DMS153 treated with DMSO at 0.1 percent for 48 hours (cell line): ENCODE measurements at regions not wholly inside any gene's neighbourhood (a gene's known extent, or its start where the extent isn't known, plus 50 kb on each side); places are given as distances from the start of the nearest gene placed in this dataset.
"Not testable (repeated sequence)": the region's sequence is repeated elsewhere in the genome, so short reads cannot be mapped to it uniquely, and the experiment has no call there.

Experiments
- DNase-seq: peaks from one replicate; lab custom pipeline; 2025; ENCODE audit not compliant: unreplicated experiment; lab: John Stamatoyannopoulos, UW

GRCh38 chr1:14424325-14425002 lies 174.0 kb upstream of the KAZN start:
- no peak for DNase-seq

- no peak for DNase-seq
Measured at GRCh38 chr1:14426854-14427253, 171.6 kb upstream of the KAZN start.

- no peak for DNase-seq
Measured at GRCh38 chr1:14429577-14429976, 168.9 kb upstream of the KAZN start.

GRCh38 chr1:14432728-14433127 lies 165.8 kb upstream of the KAZN start:
- DNase-seq = not testable (repeated sequence)

DNA sequence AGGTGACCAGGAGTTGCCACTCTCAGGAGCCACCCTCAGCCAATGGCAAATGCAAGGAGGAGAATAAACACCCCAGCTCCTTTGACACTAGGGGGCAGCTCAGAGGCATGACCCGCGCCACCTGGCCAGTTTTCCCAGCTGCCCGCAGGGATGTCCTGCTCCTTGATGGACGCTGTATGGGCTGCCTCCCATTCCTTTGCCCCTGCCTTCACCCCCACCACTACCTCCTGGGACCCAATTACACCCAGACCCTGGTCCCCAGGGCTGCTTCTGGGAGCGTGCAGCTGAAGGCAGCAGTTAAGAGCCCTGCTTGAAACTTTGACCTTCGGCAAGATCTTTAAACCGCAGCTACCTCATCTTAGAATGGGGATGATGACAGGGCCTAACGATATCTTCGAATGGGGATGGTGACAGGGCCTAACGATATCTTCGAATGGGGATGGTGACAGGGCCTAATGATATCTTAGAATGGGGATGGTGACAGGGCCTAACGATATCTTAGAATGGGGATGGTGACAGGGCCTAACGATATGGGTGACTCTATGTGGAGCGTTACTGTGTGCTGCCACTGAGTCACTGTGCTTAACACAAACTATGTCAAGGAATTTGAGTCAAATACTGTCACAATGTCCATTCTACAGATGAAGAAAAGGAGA lies 163.0 kb upstream of the KAZN start:
- no peak for DNase-seq

- no peak for DNase-seq
Measured at GRCh38 chr1:14437417-14437918, 161.0 kb upstream of the KAZN start.

- no peak for DNase-seq
Measured at GRCh38 chr1:14438127-14438769, 160.2 kb upstream of the KAZN start.

- DNase-seq = no peak
Measured at GRCh38 chr1:14439015-14439414, 159.5 kb upstream of the KAZN start.

DNA sequence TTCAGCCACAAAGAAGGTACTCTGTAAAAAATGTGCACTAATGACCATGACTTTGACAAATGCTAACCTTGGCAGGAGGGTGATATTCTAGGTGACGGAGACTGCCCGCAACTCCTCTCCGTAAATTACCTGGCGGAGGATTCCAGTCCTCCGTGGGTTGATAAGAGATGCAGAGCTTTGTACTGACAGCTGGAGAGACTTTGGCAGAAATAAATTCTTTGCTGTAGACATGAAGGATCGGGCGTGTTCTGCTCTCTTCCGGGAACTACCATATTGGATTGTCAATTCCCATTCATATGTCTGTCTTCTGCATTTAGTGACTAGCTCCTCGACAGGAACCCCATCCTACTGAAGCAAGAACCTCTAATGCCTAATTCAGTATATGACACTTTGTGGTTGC lies 158.3 kb upstream of the KAZN start:
- no peak for DNase-seq

DNA sequence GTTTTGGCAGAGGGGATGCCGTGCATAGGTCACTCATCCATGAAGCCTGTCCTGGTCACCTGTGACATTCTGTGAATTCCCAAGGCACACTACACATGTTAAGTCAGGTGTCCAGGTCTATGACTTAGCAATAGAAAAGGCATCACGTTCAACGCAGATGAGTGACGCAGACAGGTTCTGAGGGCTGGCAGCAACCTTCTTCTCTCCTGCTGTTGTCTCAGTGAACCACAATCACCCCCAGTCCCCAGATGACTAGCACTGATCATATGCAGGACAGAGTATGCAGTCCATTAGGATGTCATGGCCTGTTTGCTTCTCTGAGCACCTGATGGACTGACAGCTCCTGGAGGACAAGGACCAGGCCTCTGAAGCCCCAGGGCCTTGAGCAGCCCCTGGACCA lies 157.8 kb upstream of the KAZN start:
- no peak for DNase-seq

DNA sequence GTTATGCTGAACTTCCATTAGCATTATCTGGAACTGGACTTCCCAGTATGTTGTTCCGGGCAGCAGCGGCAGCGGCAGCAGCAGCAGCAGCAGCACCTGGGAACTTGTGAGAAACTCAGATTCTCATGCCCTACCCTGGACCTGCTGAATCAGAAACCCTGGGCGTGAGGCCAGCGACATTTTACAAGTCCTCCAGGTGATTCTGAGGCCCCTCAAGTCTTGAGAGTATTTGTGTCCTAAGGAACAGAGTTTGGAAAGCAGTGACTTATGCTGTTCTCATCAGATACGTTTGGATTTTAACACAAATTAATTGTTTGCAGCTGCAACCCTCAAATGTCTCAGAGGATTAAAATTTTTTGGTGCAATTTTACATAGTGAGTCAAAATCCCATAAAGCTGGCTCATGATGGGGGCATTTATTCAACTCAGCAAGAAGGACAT lies 157.2 kb upstream of the KAZN start:
- DNase-seq = no peak

GRCh38 chr1:14442669-14443068 lies 155.8 kb upstream of the KAZN start:
- no peak for DNase-seq

DNA sequence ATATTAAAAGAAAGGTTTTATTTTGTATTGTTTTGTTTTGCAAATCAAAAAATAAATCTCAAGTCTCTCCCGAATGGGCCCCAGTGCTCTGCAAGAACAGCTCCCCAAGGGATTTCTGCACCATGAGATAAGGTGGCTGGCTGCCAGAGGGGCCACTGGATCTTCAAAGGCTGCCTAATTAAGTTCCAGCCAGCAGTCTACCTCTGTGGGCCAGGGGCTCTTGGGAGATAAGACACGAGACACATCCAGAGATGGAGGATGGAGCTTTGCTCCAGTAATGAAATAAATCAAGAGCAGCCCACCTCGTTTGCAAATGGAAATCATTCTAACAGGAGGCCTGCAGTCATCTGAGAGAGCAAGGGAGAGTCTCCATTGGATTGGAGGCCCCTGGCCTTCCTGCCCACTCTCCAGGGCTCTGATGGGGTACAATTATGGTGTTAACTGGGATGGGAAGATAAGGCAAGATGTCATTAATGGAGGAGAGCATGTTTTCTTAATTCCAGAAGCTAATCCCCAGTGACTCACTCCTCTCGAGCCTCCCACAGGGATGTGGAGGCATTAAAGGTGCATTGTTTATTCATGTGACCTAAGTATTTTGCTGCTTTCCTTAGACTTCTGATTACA lies 155.2 kb upstream of the KAZN start:
- no peak for DNase-seq

- no peak for DNase-seq
Measured at GRCh38 chr1:14451217-14451616, 147.3 kb upstream of the KAZN start.

DNA sequence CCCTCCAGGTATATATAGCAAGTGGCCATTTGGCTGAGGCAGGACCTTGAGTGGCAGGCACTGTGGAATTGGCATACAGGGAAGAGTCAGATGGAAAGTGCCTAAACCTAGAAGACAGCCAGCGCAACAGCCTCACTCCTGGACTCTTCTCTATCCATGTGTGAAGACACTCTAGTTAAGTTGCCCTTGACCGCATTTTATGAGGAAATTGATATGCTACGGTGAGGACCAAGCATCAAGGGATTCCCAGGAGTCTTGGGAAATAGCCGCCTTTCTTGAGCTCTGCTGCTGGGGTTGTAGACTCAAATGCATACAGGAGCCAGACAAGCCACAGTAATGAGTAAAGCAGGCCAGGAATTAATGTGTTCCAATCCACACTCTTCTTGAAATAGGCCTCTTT lies 145.9 kb upstream of the KAZN start:
- no peak for DNase-seq

DNA sequence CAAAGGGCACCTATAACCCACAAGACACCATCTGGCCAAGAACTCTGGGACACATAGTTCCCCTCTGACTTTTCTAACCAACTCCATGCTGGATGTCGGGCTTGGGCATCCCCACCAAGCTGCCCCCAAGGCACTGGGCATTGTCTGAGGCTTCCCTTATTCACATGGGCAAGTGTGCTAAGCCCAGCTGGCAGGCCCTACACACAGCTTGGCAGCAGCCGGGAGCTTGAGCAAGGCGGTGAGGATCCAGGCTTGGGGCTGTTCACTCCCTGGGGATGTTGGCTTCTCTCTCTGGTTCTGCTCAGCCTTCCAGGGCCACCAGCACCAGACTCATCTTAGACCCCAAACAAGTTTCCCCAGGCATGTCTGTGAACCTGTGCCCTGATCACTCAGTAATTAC lies 138.3 kb upstream of the KAZN start:
- DNase-seq = no peak

GRCh38 chr1:14462851-14463250 lies 135.6 kb upstream of the KAZN start:
- no peak for DNase-seq

GRCh38 chr1:14466006-14466405 lies 132.5 kb upstream of the KAZN start:
- no peak for DNase-seq

- DNase-seq = no peak
Measured at GRCh38 chr1:14467112-14467511, 131.4 kb upstream of the KAZN start.

DNA sequence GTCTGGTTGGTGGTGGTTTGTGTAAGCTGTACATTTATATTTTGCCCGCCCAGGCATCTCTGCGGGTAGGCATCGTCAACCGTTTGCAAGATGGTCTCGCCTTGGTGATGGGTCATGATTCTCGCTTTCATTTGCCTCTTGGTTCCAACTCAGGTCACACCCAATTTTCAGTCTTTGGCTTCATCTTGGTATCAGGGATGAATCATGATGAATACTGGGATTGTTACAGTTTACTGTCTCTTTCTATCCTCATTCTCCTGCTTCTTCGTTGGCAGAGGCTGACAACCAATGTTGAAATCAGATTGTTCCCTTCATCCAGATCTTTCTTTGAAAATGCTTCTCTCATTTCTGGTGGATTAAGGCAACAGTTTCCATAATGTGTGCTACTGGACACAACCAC lies 129.7 kb upstream of the KAZN start:
- no peak for DNase-seq

DNA sequence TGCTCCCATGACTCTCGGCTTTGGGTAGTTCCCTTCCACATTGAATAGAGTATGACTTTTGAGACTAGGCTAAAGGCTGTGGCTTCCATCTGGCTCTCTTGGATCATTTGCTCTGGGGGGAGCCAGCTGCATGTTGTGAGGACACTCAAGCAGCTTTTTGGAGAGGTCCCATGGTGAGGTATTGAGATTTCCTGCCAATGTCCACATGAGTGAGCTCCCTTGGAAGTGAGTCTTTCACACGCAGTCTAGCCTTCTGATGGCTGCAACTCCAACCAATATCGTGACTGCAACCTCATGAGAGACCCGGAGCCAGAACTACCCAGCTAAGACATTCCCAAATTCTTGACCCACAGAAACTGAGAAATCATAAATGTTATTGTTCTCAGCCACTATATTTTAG lies 127.7 kb upstream of the KAZN start:
- DNase-seq = no peak

DNA sequence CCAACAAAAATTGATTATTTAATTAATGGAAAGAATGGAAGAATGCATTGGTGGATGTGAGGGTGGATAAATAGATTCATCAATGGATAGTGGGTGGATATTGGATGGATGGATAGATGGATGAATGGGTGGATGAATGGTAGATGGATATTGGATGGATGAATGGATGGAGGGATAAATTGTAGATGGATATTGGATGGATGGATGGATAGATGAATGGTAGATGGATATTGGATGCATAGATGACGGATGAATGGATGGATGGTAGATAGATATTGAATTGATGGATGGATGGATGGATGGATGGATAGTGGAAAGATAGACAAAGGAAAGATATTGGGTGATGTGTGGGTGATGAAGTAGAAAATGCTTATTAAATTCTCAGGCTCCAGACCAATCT lies 123.6 kb upstream of the KAZN start:
- no peak for DNase-seq
